MCF 10A (cell line): ENCODE measurements at regions not wholly inside any gene's neighbourhood (a gene's known extent, or its start where the extent isn't known, plus 50 kb on each side); places are given as distances from the start of the nearest gene placed in this dataset.

Experiments used
- BruUV-seq: library from RNA; stranded (reverse); fragments of 400-500 nt; replicated peaks from 2 replicates; lab custom pipeline; 2021; lab: Mats Ljungman, UMichigan
- CTCF ChIA-PET: fragments of 300-600 bp; sonication (Branson Sonifier 250); formaldehyde crosslinking; extraction: SDS; loops from one replicate; lab custom pipeline; 2021; ENCODE audit warnings: antibody characterized with exemption, inconsistent platforms; lab: Yijun Ruan, JAX
- POLR2A ChIA-PET: fragments of 300-600, 350-650 bp; sonication (Branson Sonifier 250); formaldehyde crosslinking; extraction: SDS; loops from one replicate; lab custom pipeline; 2020; ENCODE audit warnings: antibody characterized with exemption, inconsistent platforms; lab: Yijun Ruan, JAX
- DNase-seq: peaks from one replicate; pipeline ENCODE4 v3.0.0-alpha.2; 2018; ENCODE audit not compliant: unreplicated experiment
- H3K27ac Mint-ChIP-seq: one replicate; pipeline ENCODE4 v1.8.0; 2022; ENCODE audit warnings: mild to moderate bottlenecking, low read depth, mixed read lengths; ENCODE audit not compliant: unreplicated experiment
- H3K27me3 Mint-ChIP-seq: one replicate; pipeline ENCODE4 v1.8.0; 2022; ENCODE audit warnings: mixed read lengths; ENCODE audit not compliant: insufficient read depth, unreplicated experiment
- H3K36me3 Mint-ChIP-seq: one replicate; pipeline ENCODE4 v1.8.0; 2022; ENCODE audit warnings: mild to moderate bottlenecking, moderate library complexity, mixed read lengths; ENCODE audit not compliant: insufficient read depth, unreplicated experiment
- H3K4me1 Mint-ChIP-seq: one replicate; pipeline ENCODE4 v1.8.0; 2022; ENCODE audit warnings: mixed read lengths; ENCODE audit not compliant: insufficient read depth, unreplicated experiment
- H3K4me3 Mint-ChIP-seq: one replicate; pipeline ENCODE4 v1.8.0; 2022; ENCODE audit warnings: mild to moderate bottlenecking, moderate library complexity, mixed read lengths; ENCODE audit not compliant: unreplicated experiment
- H3K9me3 Mint-ChIP-seq: one replicate; pipeline ENCODE4 v1.8.0; 2022; ENCODE audit warnings: mixed read lengths; ENCODE audit not compliant: unreplicated experiment
- intact Hi-C: fragments of 100-400 bp; cut with micrococcal nuclease; formaldehyde crosslinking; loops from 2 replicates; pipeline ENCODE4 v1.14.1; 2022
- TF ChIP-seq, protein P1 (sequence below): fragments of 200-600 bp; IDR thresholded peaks from one replicate; pipeline ENCODE4 v1.8.0; 2022; ENCODE audit warnings: antibody characterized with exemption, mild to moderate bottlenecking; ENCODE audit not compliant: unreplicated experiment

GRCh38 chrX:76996641-76997040 is 450.5 kb upstream of the FGF16 start:
- BruUV-seq: no TSS peak
- Mint-ChIP-seq H3K4me3 (no peak overlapping the region), H3K27ac (no peak overlapping the region), H3K9me3 (peaks cover 43% of the 10 kb centered on the region), H3K36me3 (no peaks in the 10 kb centered on the region), H3K27me3 (no peaks in the 10 kb centered on the region), H3K4me1 (no peaks in the 10 kb centered on the region)
- POLR2A ChIA-PET: no interaction called here
- CTCF ChIA-PET: no interaction called here
- TF ChIP-seq, protein P1, sequence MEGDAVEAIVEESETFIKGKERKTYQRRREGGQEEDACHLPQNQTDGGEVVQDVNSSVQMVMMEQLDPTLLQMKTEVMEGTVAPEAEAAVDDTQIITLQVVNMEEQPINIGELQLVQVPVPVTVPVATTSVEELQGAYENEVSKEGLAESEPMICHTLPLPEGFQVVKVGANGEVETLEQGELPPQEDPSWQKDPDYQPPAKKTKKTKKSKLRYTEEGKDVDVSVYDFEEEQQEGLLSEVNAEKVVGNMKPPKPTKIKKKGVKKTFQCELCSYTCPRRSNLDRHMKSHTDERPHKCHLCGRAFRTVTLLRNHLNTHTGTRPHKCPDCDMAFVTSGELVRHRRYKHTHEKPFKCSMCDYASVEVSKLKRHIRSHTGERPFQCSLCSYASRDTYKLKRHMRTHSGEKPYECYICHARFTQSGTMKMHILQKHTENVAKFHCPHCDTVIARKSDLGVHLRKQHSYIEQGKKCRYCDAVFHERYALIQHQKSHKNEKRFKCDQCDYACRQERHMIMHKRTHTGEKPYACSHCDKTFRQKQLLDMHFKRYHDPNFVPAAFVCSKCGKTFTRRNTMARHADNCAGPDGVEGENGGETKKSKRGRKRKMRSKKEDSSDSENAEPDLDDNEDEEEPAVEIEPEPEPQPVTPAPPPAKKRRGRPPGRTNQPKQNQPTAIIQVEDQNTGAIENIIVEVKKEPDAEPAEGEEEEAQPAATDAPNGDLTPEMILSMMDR: no peak
- intact Hi-C loops: no loop called here
- DNase-seq: no peak

DNA sequence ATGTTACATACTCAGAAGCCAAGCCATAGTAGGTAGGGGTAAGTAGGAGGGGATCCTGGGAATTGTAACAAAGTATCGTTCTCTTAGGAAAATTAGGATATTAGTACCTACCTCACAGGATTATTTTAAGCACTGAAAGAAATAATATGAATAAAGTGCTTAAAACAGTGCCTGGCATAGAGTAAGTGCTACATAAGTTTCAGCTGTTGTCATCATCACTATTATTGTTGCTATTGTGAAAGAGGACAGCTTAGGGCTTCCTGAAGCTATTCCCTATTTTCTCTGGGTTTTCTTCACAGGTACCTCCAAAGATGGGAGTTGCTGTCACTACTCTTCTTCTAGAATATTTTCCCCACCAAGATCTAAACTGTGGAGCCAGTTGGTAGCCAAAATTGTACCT is 443.7 kb upstream of the FGF16 start:
- ChIA-PET CTCF (no interaction called here), POLR2A (no interaction called here)
- BruUV-seq: no TSS peak
- Mint-ChIP-seq H3K4me1 (no peaks in the 10 kb centered on the region), H3K4me3 (no peak overlapping the region), H3K9me3 (peaks cover 53% of the 10 kb centered on the region), H3K36me3 (no peaks in the 10 kb centered on the region), H3K27me3 (no peaks in the 10 kb centered on the region), H3K27ac (no peak overlapping the region)
- intact Hi-C loops: no loop called here
- DNase-seq: no peak
- TF ChIP-seq, protein P1: no peak

DNA sequence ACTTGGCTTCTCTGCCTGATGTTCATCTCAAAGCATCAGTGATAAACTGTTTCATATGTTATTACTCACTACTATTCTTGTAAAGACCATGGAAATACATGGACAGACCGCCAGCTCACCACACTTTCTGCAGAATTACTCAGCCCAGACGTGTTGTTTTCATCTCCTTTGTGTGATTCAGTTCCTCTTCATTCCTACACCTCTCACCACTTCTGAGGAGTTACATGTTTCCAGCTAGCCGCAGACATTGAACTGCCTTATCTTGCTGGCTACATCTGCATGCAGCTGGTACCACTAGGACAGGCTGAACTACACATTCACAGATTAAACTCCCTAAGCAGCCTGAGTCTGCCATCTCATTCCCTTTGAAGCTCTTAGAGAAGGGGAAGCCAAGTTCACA is 443.2 kb upstream of the FGF16 start:
- CTCF ChIA-PET: no interaction called here
- H3K9me3 Mint-ChIP-seq: peaks cover 57% of the 10 kb centered on the region
- DNase-seq: no peak

DNA sequence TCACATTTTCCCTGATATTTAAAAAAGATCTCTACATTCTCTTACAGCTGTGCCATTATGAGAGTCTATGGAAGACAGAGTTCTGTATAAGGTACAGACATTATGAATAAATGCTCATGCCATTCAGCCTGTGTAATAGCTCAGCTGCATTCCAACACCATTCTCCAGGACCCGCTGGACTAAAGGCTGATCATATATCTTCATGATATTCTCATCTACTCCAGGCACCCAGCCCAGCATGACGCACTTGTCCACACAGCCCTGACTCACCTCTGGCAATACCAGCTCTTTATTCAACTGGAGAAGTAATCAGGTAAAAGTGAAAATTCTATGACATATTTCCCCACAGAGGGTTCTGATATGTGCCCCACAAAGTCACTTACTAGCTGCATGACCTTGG is 437.5 kb upstream of the FGF16 start:
- no peaks in the 10 kb centered on the region for H3K27me3 Mint-ChIP-seq
- intact Hi-C loops: no loop called here
- no TSS peak for BruUV-seq
- H3K36me3 Mint-ChIP-seq: no peaks in the 10 kb centered on the region
- no peak overlapping the region for H3K4me3 Mint-ChIP-seq
- peaks cover 31% of the 10 kb centered on the region for H3K9me3 Mint-ChIP-seq
- DNase-seq: peak; percentile 11
- H3K4me1 Mint-ChIP-seq: no peaks in the 10 kb centered on the region
- ChIA-PET POLR2A (no interaction called here), CTCF (no interaction called here)
- no peak overlapping the region for H3K27ac Mint-ChIP-seq
- TF ChIP-seq, protein P1: no peak

More for the DNA sequence above, 443.2 kb upstream of the FGF16 start:
- H3K4me1 Mint-ChIP-seq: no peaks in the 10 kb centered on the region
- intact Hi-C loops: no loop called here
- no peaks in the 10 kb centered on the region for H3K27me3 Mint-ChIP-seq
- no peaks in the 10 kb centered on the region for H3K36me3 Mint-ChIP-seq
- no peak overlapping the region for H3K4me3 Mint-ChIP-seq
- no TSS peak for BruUV-seq
- no peak overlapping the region for H3K27ac Mint-ChIP-seq
- TF ChIP-seq, protein P1: no peak
- POLR2A ChIA-PET: no interaction called here
